GM12892 (cell line): ENCODE measurements at regions not wholly inside any gene's neighbourhood (a gene's known extent, or its start where the extent isn't known, plus 50 kb on each side); places are given as distances from the start of the nearest gene placed in this dataset.

Experiments
- POLR2AphosphoS5 ChIP-seq: IDR thresholded peaks from 2 replicates; pipeline ENCODE4 v1.6.1; 2011; ENCODE audit warnings: low read depth, low read length, control low read depth
- TAF1 ChIP-seq: IDR thresholded peaks from 2 replicates; pipeline ENCODE4 v1.6.1; 2011; ENCODE audit warnings: low read depth, mild to moderate bottlenecking, control low read depth, low read length, borderline replicate concordance

- TF ChIP-seq TAF1 (no peak), POLR2AphosphoS5 (no peak)
Observed at GRCh38 chr2:153197402-153198386, 280.9 kb downstream of the RPRM start.
